KOPT-K1 (cell line): ENCODE measurements at regions not wholly inside any gene's neighbourhood (a gene's known extent, or its start where the extent isn't known, plus 50 kb on each side); places are given as distances from the start of the nearest gene placed in this dataset.

Experiments
- H3K27ac ChIP-seq: fragments of 200-600 bp; sonication (generic); 2 replicates; pipeline ENCODE4 v1.5.1; 2016; ENCODE audit warnings: antibody characterized with exemption, mild to moderate bottlenecking, low read depth, low read length; ENCODE audit not compliant: poor library complexity, severe bottlenecking
- H3K36me3 ChIP-seq: fragments of 200-600 bp; sonication (generic); 2 replicates; pipeline ENCODE4 v1.5.1; 2017; ENCODE audit warnings: antibody characterized with exemption, mild to moderate bottlenecking, low read length, moderate library complexity; ENCODE audit not compliant: insufficient read depth
- H3K9me3 ChIP-seq: fragments of 200-600 bp; sonication (generic); 2 replicates; pipeline ENCODE4 v1.5.1; 2017; ENCODE audit warnings: antibody characterized with exemption, low read length, mild to moderate bottlenecking; ENCODE audit not compliant: insufficient read depth, poor library complexity, severe bottlenecking

DNA sequence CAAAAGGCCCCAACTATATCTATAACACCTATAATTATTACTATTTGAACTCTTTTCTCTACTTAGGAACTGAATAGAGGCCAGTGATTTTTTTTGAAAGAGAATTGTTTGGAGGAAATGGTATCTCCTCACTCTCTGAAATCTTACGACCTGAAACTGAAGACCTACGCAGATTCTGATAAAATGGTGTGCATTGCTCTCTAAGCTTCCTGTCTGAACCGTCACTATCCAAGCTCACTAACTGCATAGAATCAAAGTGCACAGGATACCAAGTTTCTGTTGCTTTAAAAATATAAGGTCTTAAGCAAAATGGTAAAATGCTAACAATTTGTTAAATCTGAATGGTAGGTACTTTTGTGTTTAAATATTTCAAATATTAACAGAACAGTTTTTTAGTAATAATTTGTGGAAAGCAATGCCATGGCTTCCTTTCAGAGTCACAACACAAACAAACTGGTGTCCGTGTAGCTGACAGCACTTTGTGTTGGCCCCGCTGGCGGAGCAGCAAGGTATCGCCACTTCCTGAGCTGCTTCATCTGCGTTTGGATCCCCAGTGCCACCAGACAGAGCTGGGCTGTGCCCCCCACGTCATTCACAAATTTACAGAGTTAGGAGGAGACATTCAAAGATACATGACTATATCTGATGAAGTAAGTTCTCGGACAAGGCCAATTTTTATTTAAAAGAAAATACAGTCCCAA, 313.9 kb downstream of the FBXW7 start:
- no peaks in the 10 kb centered on the region for H3K9me3 ChIP-seq
- no peaks in the 10 kb centered on the region for H3K36me3 ChIP-seq
- no peak overlapping the region for H3K27ac ChIP-seq

DNA sequence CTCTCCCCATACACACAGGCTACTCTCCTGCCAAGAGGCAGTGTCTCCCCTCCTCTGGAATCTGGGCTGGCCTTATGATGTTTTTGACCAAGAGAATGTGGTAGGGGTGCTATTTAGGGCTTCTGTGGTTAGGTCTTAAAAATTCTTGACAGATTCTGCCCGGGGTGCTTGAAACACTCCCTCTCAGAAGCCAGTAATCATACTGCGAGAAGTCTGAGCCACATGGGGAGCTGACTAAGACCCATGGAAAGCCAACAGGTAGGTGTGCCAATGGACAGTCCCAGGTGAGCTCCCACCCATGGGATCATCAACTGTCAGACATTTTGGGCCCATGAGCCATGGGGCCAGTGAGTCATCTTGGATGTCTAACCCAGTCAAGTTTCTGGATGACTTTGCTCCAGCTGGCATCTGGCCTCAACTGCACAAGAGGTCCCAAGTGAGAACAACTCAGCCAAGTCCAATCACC, 315.7 kb downstream of the FBXW7 start:
- H3K9me3 ChIP-seq, result peaks cover 5% of the 10 kb centered on the region
- no peak overlapping the region for H3K27ac ChIP-seq
- H3K36me3 ChIP-seq, result no peaks in the 10 kb centered on the region

- Histone ChIP-seq H3K27ac (no peak overlapping the region), H3K36me3 (no peaks in the 10 kb centered on the region), H3K9me3 (peaks cover 9% of the 10 kb centered on the region)
Observed at GRCh38 chr4:152218576-152218975, 317.3 kb downstream of the FBXW7 start.

DNA sequence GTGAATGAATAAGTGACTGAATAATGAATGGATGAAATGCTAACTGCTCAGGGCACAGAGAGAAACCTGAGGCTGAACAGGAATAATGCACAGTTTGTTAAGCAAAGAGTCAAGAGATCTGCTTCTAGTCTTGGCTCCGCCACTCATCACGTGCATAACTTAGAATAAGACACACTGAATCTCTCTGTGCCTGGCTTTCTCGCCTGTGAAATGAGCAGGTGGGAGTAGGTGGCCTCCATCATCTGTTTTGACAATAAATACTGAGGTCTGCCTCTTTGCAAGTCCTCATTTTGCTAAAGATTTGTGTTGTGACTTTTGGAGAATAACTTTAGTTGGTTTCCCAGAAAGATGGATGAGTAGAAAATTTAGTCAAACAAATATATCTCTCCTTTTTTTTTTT, 318.0 kb downstream of the FBXW7 start:
- H3K36me3 ChIP-seq, result no peaks in the 10 kb centered on the region
- H3K9me3 ChIP-seq, result peaks cover 9% of the 10 kb centered on the region
- H3K27ac ChIP-seq, result no peak overlapping the region

- Histone ChIP-seq H3K9me3 (peaks cover 9% of the 10 kb centered on the region), H3K36me3 (no peaks in the 10 kb centered on the region), H3K27ac (no peak overlapping the region)
Observed at GRCh38 chr4:152211936-152212653, 323.8 kb downstream of the FBXW7 start.

DNA sequence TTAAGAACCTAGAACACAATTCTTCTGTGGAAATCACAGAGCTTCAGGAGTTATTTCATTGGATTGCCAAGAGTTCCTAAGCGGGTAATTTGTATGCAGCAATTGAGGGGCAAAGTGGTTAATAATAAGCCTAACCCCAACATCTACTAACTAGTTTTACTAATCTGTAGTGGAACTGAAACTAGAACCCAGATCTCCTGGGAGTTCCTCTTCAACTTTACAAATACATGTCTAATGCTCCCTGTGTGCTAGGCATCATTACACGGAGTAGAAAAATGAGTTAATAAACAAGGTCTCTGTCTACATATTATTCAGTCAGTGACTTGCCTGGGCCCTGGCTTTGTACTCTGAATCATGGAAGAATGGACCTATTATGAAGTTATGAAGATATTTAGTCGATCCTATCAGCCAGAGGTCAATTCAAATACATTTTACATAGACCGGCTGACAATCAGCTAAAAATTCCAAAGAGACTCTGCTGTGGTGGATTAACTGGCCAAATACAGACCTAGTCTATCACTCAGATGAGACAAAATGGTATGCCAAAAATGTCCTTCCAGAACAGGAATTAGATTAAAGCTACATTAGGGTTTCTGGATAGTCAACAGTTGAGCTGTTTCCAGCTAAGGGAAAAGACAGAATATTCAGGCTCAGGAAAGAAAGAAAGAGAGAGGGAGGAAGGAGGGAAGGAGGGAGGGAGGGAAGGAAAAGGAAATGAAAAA, 326.0 kb downstream of the FBXW7 start:
- H3K27ac ChIP-seq, result no peak overlapping the region

DNA sequence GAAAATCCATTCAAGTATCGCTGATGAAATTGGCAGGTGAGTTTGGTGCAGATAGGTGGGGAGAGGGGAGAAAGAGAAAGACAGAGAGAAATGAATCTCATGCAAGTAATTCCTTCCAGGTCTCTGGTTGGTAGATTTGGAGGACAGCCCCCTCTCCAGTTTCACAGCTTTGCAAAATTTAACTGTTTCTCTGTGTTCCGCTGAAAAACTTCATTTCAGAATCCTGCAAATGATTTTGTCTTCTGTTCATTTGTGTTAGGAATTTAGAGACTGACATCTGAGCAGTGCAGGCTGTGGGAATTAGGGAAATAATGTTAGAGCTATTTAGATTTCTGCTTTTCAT, 328.5 kb downstream of the FBXW7 start:
- Histone ChIP-seq H3K27ac (no peak overlapping the region), H3K9me3 (no peaks in the 10 kb centered on the region), H3K36me3 (no peaks in the 10 kb centered on the region)

More for the DNA sequence above, 326.0 kb downstream of the FBXW7 start:
- peaks cover 2% of the 10 kb centered on the region for H3K9me3 ChIP-seq
- H3K36me3 ChIP-seq, result no peaks in the 10 kb centered on the region

DNA sequence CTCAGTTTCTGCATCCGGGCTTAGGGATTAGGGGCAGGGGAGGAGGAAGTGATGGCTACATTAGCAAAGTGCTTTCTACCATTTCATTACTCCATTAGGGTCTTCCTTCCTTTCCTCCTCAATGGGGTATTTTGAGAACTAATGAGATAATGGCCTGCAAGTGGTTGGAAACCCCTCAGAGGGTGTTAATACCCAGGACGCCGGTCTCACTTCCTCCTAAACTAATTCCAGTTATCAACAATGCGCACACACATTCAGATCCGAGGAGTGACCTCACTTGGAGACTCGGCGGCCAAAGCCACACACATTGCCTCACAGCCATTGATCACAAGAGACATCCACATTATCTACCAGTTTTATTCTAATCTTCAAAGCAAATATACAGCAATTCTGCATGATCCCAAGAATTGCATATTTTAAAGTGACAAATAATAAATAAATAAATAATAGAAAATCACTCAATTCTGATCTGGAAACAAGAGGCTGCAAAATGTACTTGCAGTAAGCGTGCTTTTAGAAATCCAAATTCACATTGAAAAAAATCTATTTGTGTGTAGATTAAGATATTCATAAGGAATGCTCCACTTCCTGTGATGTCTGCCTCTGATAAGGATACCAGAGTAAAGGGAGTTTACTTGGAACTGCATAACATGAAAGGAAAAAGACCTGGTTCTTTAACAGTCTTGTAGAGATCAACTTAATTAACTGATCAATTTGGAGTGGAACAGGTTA, 329.1 kb downstream of the FBXW7 start:
- no peak overlapping the region for H3K27ac ChIP-seq
- H3K9me3 ChIP-seq, result no peaks in the 10 kb centered on the region
- H3K36me3 ChIP-seq, result no peaks in the 10 kb centered on the region

- H3K9me3 ChIP-seq, result no peaks in the 10 kb centered on the region
- no peaks in the 10 kb centered on the region for H3K36me3 ChIP-seq
- H3K27ac ChIP-seq, result no peak overlapping the region
Observed at GRCh38 chr4:152206185-152206584, 329.7 kb downstream of the FBXW7 start.

- Histone ChIP-seq H3K9me3 (no peaks in the 10 kb centered on the region), H3K36me3 (no peaks in the 10 kb centered on the region), H3K27ac (no peak overlapping the region)
Observed at GRCh38 chr4:152202415-152202814, 333.5 kb downstream of the FBXW7 start.

DNA sequence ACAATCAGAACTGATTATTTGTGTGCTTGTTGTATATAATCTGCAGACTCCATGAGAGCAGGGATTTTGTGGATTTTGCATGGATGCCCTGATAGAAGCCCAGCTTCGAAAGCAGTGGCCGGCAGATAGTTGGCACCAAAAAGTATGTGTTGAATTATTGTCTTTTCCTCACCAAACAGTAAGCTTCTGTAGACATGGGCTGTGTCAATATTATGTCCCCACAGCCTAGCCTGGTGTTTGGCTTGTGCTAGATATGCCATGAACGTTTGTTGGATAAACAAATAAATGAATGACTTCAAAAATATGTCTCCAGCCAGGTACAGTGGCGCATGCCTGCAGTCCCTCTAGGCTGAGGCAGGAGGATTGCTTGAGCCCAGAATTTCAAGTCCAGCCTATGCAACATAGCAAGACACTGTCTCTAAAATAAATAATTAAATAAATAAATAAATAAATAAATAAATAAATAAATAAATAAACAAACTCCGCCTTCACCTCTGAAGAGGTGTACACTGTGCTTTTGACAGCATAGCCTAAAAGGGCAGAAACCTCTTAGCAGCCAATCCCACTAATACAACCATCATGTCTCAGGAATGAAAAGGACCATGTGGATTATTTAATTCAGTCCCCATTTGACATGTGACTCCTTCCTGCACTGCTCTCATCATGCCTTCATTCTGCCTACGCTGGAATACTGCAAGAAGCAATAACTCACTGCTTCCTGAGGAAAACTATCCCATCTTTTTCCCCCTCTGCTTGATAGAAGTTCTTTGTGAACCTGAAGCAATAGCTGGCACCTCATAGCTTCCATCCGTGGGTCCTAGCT, 335.2 kb downstream of the FBXW7 start:
- H3K27ac ChIP-seq, result no peak overlapping the region
- no peaks in the 10 kb centered on the region for H3K36me3 ChIP-seq

DNA sequence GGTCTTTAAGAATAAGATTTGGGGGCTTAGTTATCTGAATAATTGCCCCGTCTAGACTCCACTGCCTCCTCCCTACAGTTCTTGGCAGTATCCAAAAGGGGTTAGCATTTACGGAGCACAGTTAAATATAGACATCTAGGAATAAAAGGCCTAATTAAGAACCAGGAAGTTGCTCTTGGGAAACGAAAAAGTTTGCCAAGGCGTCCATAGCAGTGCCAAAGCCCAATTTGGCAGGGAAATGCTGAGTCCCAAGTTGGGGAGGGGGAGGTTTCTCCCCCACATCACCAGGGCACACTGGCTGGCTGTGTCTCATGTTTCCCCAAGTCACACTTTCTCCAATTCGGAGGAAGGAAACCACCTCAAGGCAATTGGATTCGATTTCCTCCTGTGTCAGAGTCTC, 338.7 kb downstream of the FBXW7 start:
- no peaks in the 10 kb centered on the region for H3K9me3 ChIP-seq
- H3K27ac ChIP-seq, result no peak overlapping the region
- no peaks in the 10 kb centered on the region for H3K36me3 ChIP-seq

More for the DNA sequence above, 335.2 kb downstream of the FBXW7 start:
- no peaks in the 10 kb centered on the region for H3K9me3 ChIP-seq

- no peaks in the 10 kb centered on the region for H3K36me3 ChIP-seq
- H3K27ac ChIP-seq, result no peak overlapping the region
- no peaks in the 10 kb centered on the region for H3K9me3 ChIP-seq
Observed at GRCh38 chr4:152195888-152196287, 340.0 kb downstream of the FBXW7 start.

- Histone ChIP-seq H3K9me3 (no peaks in the 10 kb centered on the region), H3K27ac (no peak overlapping the region), H3K36me3 (no peaks in the 10 kb centered on the region)
Observed at GRCh38 chr4:152193059-152193458, 342.8 kb downstream of the FBXW7 start.
